B cell (primary cell): ENCODE measurements at regions not wholly inside any gene's neighbourhood (a gene's known extent, or its start where the extent isn't known, plus 50 kb on each side); places are given as distances from the start of the nearest gene placed in this dataset.

ENCODE experiments used
- ATAC-seq: fragments of 200-7000 bp; cut with Tn5 transposase; one replicate; pipeline ENCODE4 v1.10.0; 2021; ENCODE audit warnings: low read depth, mild to moderate bottlenecking, moderate number of reproducible peaks, moderate library complexity
- CTCF ChIA-PET: fragments of 350-600 bp; sonication (Branson Sonifier 250); formaldehyde crosslinking; loops from one replicate; lab custom pipeline; 2021; ENCODE audit warnings: antibody characterized with exemption, inconsistent platforms; lab: Charles Lee
- POLR2A ChIA-PET: fragments of 350-600 bp; sonication (Branson Sonifier 250); formaldehyde crosslinking; loops from one replicate; lab custom pipeline; 2021; ENCODE audit warnings: antibody characterized with exemption; lab: Charles Lee
- DNase-seq: peaks from one replicate; pipeline ENCODE4 v3.0.0; 2013
- H2AFZ ChIP-seq: 2 replicates; pipeline ENCODE4 v1.6.1; 2012; ENCODE audit warnings: mild to moderate bottlenecking, low read depth, low read length; ENCODE audit not compliant: insufficient read depth, poor library complexity, severe bottlenecking
- H3K27ac ChIP-seq, 2 donors: 1 replicate in 1 of 2; 2 replicates in 1 of 2; pipeline ENCODE4 v1.5.1; 2012 to 2013; ENCODE audit warnings: low read length in 2 of 2, mild to moderate bottlenecking in 2 of 2, moderate library complexity in 1 of 2
- H3K27me3 ChIP-seq, 4 experiments: fragments of 200-600 bp in 1 of 4; sonication (generic) in 1 of 4; replicated peaks in 1 of 4; 1 replicate in 2 of 4; 2 replicates in 2 of 4; pipeline versions ENCODE4 v1.6.1 to v1.7.0; 2013 to 2016; ENCODE audit warnings: low read length in 3 of 4, mild to moderate bottlenecking in 2 of 4, mixed read lengths in 1 of 4, moderate library complexity in 1 of 4; ENCODE audit not compliant: insufficient read depth in 4 of 4, control insufficient read depth in 3 of 4; ENCODE audit errors: control extremely low read depth in 1 of 4
- H3K36me3 ChIP-seq, 2 experiments: replicated peaks in 1 of 2; 1 replicate in 1 of 2; 2 replicates in 1 of 2; pipeline versions ENCODE4 v1.6.1 to v1.7.1; 2013; ENCODE audit warnings: low read length in 1 of 2; ENCODE audit not compliant: insufficient read depth in 2 of 2, control insufficient read depth in 1 of 2; ENCODE audit errors: control extremely low read depth in 1 of 2, extremely low read depth in 1 of 2
- H3K4me1 ChIP-seq, 2 donors: fragments of 200-600 bp in 1 of 2; sonication (generic) in 1 of 2; 1 replicate in 1 of 2; 2 replicates in 1 of 2; pipeline versions ENCODE4 v1.5.1 to v1.6.1; 2013 to 2017; ENCODE audit warnings: low read length in 2 of 2; ENCODE audit not compliant: control insufficient read depth in 2 of 2, insufficient read depth in 2 of 2
- H3K4me2 ChIP-seq: replicated peaks from 2 replicates; pipeline ENCODE3; 2012; ENCODE audit warnings: mild to moderate bottlenecking, low read depth, low read length; ENCODE audit not compliant: poor library complexity, severe bottlenecking
- H3K4me3 ChIP-seq, 5 experiments: fragments of 200-600 bp in 1 of 5; sonication (generic) in 1 of 5; 1 replicate in 3 of 5; 2 replicates in 2 of 5; pipeline versions ENCODE4 v1.5.1 to v1.7.0; 2011 to 2016; ENCODE audit warnings: low read length in 4 of 5, mild to moderate bottlenecking in 4 of 5, low read depth in 2 of 5, control low read depth in 1 of 5, moderate library complexity in 1 of 5; ENCODE audit not compliant: insufficient read depth in 1 of 5; ENCODE audit errors: control extremely low read depth in 1 of 5, extremely low read depth in 1 of 5
- H3K79me2 ChIP-seq: fragments of 200-600 bp; sonication (generic); one replicate; pipeline ENCODE4 v1.6.0; 2016; ENCODE audit warnings: low read length; ENCODE audit not compliant: control insufficient read depth, insufficient read depth
- H3K9ac ChIP-seq: fragments of 200-600 bp; sonication (generic); 2 replicates; pipeline ENCODE4 v1.6.1; 2017; ENCODE audit warnings: mild to moderate bottlenecking, low read length, moderate library complexity
- H3K9me3 ChIP-seq, 3 donors: one replicate each; pipeline versions ENCODE4 v1.6.1 to v1.7.1; 2013; ENCODE audit warnings: low read length in 2 of 3; ENCODE audit not compliant: control insufficient read depth in 2 of 3, insufficient read depth in 1 of 3; ENCODE audit errors: control extremely low read depth in 1 of 3
- H4K20me1 ChIP-seq: 2 replicates; pipeline ENCODE4 v1.6.0; 2012; ENCODE audit warnings: mild to moderate bottlenecking, low read length; ENCODE audit not compliant: insufficient read depth, control insufficient read depth, poor library complexity, severe bottlenecking
- H3K27ac Mint-ChIP-seq: one replicate; pipeline ENCODE4 v1.8.0; 2021; ENCODE audit warnings: mixed read lengths
- H3K27me3 Mint-ChIP-seq: one replicate; pipeline ENCODE4 v1.8.0; 2021; ENCODE audit warnings: mixed read lengths
- H3K4me1 Mint-ChIP-seq: one replicate; pipeline ENCODE4 v1.8.0; 2021; ENCODE audit warnings: mixed read lengths
- H3K4me3 Mint-ChIP-seq: one replicate; pipeline ENCODE4 v1.8.0; 2021; ENCODE audit warnings: mixed read lengths
- H3K9me3 Mint-ChIP-seq: one replicate; pipeline ENCODE4 v1.8.0; 2022; ENCODE audit warnings: mixed read lengths; ENCODE audit not compliant: insufficient read depth
- CTCF ChIP-seq: fragments of 200-600 bp; IDR thresholded peaks from one replicate; pipeline ENCODE4 v1.8.0; 2022; ENCODE audit warnings: antibody characterized with exemption, mild to moderate bottlenecking
- EZH2 ChIP-seq: IDR thresholded peaks from 2 replicates; pipeline ENCODE4 v1.6.1; 2012; ENCODE audit warnings: borderline replicate concordance, low read depth, mild to moderate bottlenecking, moderate library complexity, low read length; ENCODE audit not compliant: insufficient read depth, poor library complexity, severe bottlenecking
- WGBS: methylation state at CpG from one replicate; pipeline ENCODE4 v1.1.5; 2013; ENCODE audit warnings: missing lambda C conversion rate; ENCODE audit not compliant: insufficient coverage; 5-methylcytosine and 5-hydroxymethylcytosine counted together
- intact Hi-C: fragments of 100-400 bp; cut with micrococcal nuclease; formaldehyde crosslinking; loops from one replicate; pipeline ENCODE4 v1.10.0; 2022

GRCh38 chr5:35487233-35488025 lies 130.2 kb upstream of the SPEF2 start:
- no peaks in the 10 kb centered on the region for H3K36me3 ChIP-seq
- DNase-seq (no peak), ATAC-seq (no peak)
- H3K4me3 ChIP-seq, result no peak overlapping the region
- intact Hi-C loops, result no loop called here
- H3K4me1 ChIP-seq, result no peaks in the 10 kb centered on the region
- H3K27me3 Mint-ChIP-seq, result no peaks in the 10 kb centered on the region
- ChIA-PET POLR2A (no interaction called here), CTCF (no interaction called here)
- no peaks in the 10 kb centered on the region for H3K4me1 Mint-ChIP-seq
- H2AFZ ChIP-seq, result no peak overlapping the region
- no peaks in the 10 kb centered on the region for H3K9me3 Mint-ChIP-seq
- H3K4me2 ChIP-seq, result no peak overlapping the region
- H3K27ac Mint-ChIP-seq, result no peak overlapping the region
- TF ChIP-seq EZH2, result no peak
- no peaks in the 10 kb centered on the region for H3K9me3 ChIP-seq
- H3K27ac ChIP-seq, result no peak overlapping the region
- no peaks in the 10 kb centered on the region for H4K20me1 ChIP-seq
- H3K79me2 ChIP-seq, result no peaks in the 10 kb centered on the region
- WGBS, result 100% methylated on average over 2 of the region's 5 CpGs
- no peak overlapping the region for H3K9ac ChIP-seq
- no peak overlapping the region for H3K4me3 Mint-ChIP-seq
- H3K27me3 ChIP-seq, result no peaks in the 10 kb centered on the region

GRCh38 chr5:35485487-35485886 lies 132.2 kb upstream of the SPEF2 start:
- Histone ChIP-seq H2AFZ (no peak overlapping the region), H3K27me3 (no peaks in the 10 kb centered on the region), H3K9me3 (no peaks in the 10 kb centered on the region), H3K79me2 (no peaks in the 10 kb centered on the region), H3K36me3 (no peaks in the 10 kb centered on the region), H3K9ac (no peak overlapping the region), H4K20me1 (no peaks in the 10 kb centered on the region), H3K4me2 (no peak overlapping the region), H3K27ac (no peak overlapping the region), H3K4me1 (no peaks in the 10 kb centered on the region), H3K4me3 (no peak overlapping the region)
- ATAC-seq, result no peak
- DNase-seq, result no peak
- TF ChIP-seq EZH2, result no peak
- TF ChIP-seq CTCF, result no peak
- ChIA-PET CTCF (no interaction called here), POLR2A (no interaction called here)
- no peaks in the 10 kb centered on the region for H3K27me3 Mint-ChIP-seq
- no peak overlapping the region for H3K4me3 Mint-ChIP-seq
- H3K9me3 Mint-ChIP-seq, result peaks cover 2% of the 10 kb centered on the region
- no peaks in the 10 kb centered on the region for H3K4me1 Mint-ChIP-seq
- H3K27ac Mint-ChIP-seq, result no peak overlapping the region
- intact Hi-C loops, result no loop called here
